GM12891 (cell line): ENCODE measurements at regions not wholly inside any gene's neighbourhood (a gene's known extent, or its start where the extent isn't known, plus 50 kb on each side); places are given as distances from the start of the nearest gene placed in this dataset.

ENCODE experiments used
- POLR2A ChIP-seq: IDR thresholded peaks from 2 replicates; pipeline ENCODE4 v1.6.1; 2011; ENCODE audit warnings: low read depth, low read length, control low read depth
- POLR2AphosphoS5 ChIP-seq: IDR thresholded peaks from 2 replicates; pipeline ENCODE4 v1.6.1; 2011; ENCODE audit warnings: low read depth, low read length, control low read depth
- SPI1 ChIP-seq: IDR thresholded peaks from 2 replicates; pipeline ENCODE4 v1.6.1; 2011; ENCODE audit warnings: low read depth, low read length, control low read depth

GRCh38 chr18:7305416-7305815 is 74.5 kb downstream of the LRRC30 start:
- TF ChIP-seq POLR2A (no peak), SPI1 (no peak), POLR2AphosphoS5 (no peak)
